ENCODE measurements at regions not wholly inside any gene's neighbourhood (a gene's known extent, or its start where the extent isn't known, plus 50 kb on each side); places are given as distances from the start of the nearest gene placed in this dataset.

DNA sequence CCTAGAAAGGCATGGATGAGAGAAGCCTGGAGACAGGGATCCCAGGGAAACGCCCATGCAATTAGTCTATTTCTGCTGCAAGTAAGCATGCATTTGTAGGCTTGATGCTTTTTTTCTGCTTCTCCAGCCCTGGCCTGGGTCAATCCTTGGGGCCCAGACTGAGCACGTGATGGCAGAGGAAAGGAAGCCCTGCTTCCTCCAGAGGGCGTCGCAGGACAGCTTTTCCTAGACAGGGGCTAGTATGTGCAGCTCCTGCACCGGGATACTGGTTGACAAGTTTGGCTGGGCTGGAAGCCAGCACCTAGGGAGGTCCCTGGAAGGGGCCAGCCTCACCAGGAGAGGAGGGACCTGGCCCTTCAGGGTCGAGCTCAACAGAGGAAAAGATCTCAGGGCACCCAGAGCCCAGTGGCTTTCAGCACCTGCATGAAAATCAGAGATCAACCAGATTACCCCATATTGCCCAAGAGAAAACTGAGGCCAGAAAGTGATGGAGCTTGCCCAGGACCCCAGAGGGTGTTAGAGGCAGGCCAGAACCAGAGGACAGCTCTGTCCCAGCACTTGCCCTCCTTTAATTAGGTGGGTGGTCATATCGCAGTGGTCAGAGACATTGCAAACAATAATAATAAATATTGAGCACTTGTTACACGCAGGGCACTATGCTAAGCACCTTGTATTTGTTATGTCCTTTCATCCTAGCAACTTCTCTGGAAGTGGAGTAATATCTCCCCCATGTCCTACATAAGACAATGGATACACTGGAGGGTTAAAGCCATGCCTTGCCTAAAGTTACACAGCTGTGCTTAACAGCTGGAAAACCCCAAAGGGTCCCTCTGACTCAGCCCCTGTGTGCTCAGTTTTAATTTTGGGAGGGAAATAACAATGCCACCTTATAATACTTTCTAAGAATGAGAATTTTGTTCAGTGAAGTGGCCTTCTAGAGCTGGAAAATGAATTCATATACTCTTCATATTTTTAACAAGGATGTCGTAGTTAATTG lies 67.1 kb downstream of the KLF4 start:
- intact Hi-C loops (cut with micrococcal nuclease): no loop called here
- Histone ChIP-seq H3K27ac (replicated peaks) (peak overlapping the region; percentile 5), H3K4me1 (peaks cover 19% of the 10 kb centered on the region), H3K36me3 (no peaks in the 10 kb centered on the region), H3K27me3 (ENCODE audit: low read depth) (no peaks in the 10 kb centered on the region), H3K9me3 (replicated peaks) (no peaks in the 10 kb centered on the region), H3K4me3 (no peak overlapping the region)
- peak; percentile 60 for DNase-seq
- TF ChIP-seq, protein P1, sequence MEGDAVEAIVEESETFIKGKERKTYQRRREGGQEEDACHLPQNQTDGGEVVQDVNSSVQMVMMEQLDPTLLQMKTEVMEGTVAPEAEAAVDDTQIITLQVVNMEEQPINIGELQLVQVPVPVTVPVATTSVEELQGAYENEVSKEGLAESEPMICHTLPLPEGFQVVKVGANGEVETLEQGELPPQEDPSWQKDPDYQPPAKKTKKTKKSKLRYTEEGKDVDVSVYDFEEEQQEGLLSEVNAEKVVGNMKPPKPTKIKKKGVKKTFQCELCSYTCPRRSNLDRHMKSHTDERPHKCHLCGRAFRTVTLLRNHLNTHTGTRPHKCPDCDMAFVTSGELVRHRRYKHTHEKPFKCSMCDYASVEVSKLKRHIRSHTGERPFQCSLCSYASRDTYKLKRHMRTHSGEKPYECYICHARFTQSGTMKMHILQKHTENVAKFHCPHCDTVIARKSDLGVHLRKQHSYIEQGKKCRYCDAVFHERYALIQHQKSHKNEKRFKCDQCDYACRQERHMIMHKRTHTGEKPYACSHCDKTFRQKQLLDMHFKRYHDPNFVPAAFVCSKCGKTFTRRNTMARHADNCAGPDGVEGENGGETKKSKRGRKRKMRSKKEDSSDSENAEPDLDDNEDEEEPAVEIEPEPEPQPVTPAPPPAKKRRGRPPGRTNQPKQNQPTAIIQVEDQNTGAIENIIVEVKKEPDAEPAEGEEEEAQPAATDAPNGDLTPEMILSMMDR (IDR thresholded peaks at IDR 0.05; ENCODE audit: borderline replicate concordance): peak; percentile 69

DNA sequence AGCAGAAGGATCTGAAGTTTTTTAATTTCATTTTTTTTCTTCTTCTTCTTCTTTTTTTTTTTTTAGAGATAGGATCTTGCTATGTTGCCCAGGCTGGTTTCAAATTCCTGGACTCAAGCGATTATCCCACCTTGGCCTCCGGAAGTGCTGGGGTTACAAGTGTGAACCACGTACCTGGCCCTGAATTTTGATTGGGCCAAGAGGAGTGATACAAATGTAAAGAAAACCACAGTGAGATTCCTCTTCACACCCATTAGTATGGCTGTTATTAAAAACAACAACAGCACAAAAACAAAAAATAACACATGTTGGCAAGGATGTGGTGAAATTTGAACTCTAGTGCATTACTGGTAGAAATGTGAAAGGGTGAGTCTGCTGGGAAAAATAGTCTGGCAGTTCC lies 79.1 kb downstream of the KLF4 start:
- H3K27ac ChIP-seq (replicated peaks): no peak overlapping the region
- no peaks in the 10 kb centered on the region for H3K36me3 ChIP-seq
- intact Hi-C loops (cut with micrococcal nuclease): no loop called here
- H3K27me3 ChIP-seq (ENCODE audit: low read depth): no peaks in the 10 kb centered on the region
- H3K4me3 ChIP-seq: no peak overlapping the region
- no peak for DNase-seq
- TF ChIP-seq, protein P1 (IDR thresholded peaks at IDR 0.05; ENCODE audit: borderline replicate concordance): no peak
- H3K9me3 ChIP-seq (replicated peaks): no peaks in the 10 kb centered on the region
- H3K4me1 ChIP-seq: no peaks in the 10 kb centered on the region

DNA sequence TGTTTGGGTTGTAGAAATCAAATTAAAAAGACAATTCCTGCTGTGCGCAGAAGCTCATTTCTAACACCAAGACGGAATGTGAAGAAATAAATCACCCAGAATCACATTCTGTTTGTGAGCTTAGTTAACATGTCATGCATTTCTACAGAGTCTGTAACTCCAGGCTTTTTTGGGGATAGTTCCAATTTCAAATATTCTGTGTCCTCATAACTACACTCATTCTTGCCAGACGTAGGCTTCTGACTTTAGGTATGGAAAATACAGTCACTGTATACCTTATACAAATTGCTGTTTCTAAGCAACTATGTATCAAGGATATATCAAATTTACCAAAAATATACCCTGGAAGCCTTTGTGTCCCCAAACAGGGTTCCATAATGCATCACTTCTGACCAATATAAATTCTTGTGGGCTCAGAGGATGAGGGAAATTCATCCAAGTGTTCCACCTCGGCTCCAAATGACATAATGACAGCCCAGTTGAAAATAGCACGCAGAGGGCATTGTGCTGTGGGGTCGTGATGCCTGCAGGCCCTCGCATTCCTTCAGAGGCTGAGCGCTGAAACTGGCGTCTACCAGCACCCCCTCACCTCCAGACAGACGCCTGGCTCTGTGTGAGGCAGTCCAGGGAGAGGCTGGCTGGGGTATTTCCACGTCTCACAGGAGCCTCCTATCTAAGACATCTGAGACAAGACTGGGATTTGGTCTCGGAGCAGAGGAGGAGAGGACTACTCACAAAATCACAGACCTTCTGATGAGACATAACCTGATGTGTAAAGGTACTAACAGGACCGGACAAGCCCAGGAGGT lies 79.8 kb downstream of the KLF4 start:
- Histone ChIP-seq H3K27me3 (ENCODE audit: low read depth) (no peaks in the 10 kb centered on the region), H3K9me3 (replicated peaks) (no peaks in the 10 kb centered on the region), H3K4me3 (no peak overlapping the region), H3K36me3 (no peaks in the 10 kb centered on the region), H3K4me1 (no peaks in the 10 kb centered on the region), H3K27ac (replicated peaks) (no peak overlapping the region)
- DNase-seq: no peak
- intact Hi-C loops (cut with micrococcal nuclease): no loop called here
- TF ChIP-seq, protein P1 (IDR thresholded peaks at IDR 0.05; ENCODE audit: borderline replicate concordance): no peak

DNA sequence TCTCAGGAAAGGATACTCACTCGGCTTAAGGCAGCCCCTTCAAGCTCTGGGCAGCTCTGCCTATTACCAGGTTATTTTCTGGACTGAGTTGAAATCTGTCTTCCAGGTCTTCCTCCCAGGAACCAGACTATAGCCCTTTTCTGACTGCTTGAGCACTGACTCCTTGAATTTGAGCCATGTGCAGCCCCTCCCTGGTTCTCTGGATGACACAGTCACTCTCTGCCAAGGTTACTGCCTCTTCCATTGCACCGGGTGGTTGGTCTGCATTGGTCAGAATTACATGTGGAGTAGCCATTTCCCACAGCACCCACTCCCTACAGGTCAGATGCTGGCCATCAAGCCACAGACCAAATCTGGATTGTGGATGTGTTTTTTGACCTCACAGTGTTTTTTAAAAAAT lies 81.9 kb downstream of the KLF4 start:
- intact Hi-C loops (cut with micrococcal nuclease): no loop called here
- Histone ChIP-seq H3K27me3 (ENCODE audit: low read depth) (no peaks in the 10 kb centered on the region), H3K36me3 (no peaks in the 10 kb centered on the region), H3K9me3 (replicated peaks) (no peaks in the 10 kb centered on the region), H3K27ac (replicated peaks) (no peak overlapping the region), H3K4me3 (no peak overlapping the region), H3K4me1 (peaks cover 18% of the 10 kb centered on the region)
- TF ChIP-seq, protein P1 (IDR thresholded peaks at IDR 0.05; ENCODE audit: borderline replicate concordance): no peak
- no peak for DNase-seq

DNA sequence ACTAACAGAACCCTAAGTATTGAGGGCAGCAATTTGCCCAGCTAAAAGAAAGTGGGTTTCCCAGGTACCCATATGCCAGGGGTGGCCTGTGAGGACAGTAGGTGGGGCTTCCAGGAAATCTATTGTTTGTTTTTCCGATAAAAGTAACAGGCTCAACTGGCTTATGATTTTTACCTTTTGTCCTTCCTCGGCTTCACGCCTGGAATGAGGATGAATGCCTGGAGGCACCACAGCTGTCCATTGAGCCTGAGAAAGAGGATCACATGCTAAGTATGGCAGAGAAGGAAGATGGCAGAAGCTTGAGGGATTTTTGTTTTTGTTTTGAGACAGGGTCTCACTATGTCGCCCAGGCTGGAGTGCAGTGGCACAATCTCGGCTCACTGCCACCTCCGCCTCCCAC lies 84.1 kb downstream of the KLF4 start:
- Histone ChIP-seq H3K4me3 (no peak overlapping the region), H3K9me3 (replicated peaks) (peaks cover 3% of the 10 kb centered on the region), H3K27ac (replicated peaks) (no peak overlapping the region), H3K36me3 (no peaks in the 10 kb centered on the region), H3K27me3 (ENCODE audit: low read depth) (no peaks in the 10 kb centered on the region), H3K4me1 (peaks cover 24% of the 10 kb centered on the region)
- TF ChIP-seq, protein P1 (IDR thresholded peaks at IDR 0.05; ENCODE audit: borderline replicate concordance): no peak
- no peak for DNase-seq
- intact Hi-C loops (cut with micrococcal nuclease): no loop called here

Measured in left ventricle myocardium inferior (tissue), 1 donor.